ENCODE measurements at regions not wholly inside any gene's neighbourhood (a gene's known extent, or its start where the extent isn't known, plus 50 kb on each side); places are given as distances from the start of the nearest gene placed in this dataset.

DNA sequence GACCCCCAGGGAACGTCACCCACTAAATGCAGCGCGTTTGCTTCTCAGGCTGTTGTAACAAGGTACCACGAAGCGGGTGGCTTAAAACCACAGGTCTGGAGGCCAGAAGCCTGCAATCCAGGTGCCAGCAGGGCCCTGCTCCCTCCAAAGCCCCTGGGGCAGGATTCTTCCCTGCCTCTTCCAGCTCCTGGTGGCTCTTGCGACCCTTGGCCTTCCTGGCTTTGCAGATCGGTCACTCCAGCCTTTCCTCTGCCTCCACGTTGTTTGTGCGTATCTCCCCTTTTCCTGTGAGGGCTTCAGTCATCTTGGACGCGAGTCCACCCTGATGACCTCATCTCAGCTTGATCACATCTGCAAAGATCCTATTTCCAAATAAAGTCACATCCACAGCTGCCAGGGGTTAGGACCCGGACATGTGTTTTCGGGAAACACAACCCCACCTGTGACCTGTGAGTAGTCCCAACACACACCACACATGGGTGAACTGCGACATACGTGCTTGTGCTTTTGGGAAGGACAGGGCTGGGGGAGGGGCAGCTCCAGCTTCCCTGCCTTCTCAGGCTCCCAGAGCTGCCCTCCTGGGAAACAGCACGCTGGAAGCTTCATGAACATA, 114.5 kb upstream of the NCOR2 start:
- H3K27me3 ChIP-seq = no peaks in the 10 kb centered on the region
- TF ChIP-seq, protein P1, sequence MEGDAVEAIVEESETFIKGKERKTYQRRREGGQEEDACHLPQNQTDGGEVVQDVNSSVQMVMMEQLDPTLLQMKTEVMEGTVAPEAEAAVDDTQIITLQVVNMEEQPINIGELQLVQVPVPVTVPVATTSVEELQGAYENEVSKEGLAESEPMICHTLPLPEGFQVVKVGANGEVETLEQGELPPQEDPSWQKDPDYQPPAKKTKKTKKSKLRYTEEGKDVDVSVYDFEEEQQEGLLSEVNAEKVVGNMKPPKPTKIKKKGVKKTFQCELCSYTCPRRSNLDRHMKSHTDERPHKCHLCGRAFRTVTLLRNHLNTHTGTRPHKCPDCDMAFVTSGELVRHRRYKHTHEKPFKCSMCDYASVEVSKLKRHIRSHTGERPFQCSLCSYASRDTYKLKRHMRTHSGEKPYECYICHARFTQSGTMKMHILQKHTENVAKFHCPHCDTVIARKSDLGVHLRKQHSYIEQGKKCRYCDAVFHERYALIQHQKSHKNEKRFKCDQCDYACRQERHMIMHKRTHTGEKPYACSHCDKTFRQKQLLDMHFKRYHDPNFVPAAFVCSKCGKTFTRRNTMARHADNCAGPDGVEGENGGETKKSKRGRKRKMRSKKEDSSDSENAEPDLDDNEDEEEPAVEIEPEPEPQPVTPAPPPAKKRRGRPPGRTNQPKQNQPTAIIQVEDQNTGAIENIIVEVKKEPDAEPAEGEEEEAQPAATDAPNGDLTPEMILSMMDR (IDR thresholded peaks at IDR 0.05; ENCODE audit: low read depth, low read length) = no peak
- no peak overlapping the region for H3K27ac ChIP-seq
- H3K36me3 ChIP-seq = no peaks in the 10 kb centered on the region
- peaks cover 7% of the 10 kb centered on the region for H3K4me1 ChIP-seq (ENCODE audit: low read depth)
- no peak overlapping the region for H3K4me3 ChIP-seq
- no peaks in the 10 kb centered on the region for H3K9me3 ChIP-seq (ENCODE audit: low read depth)
- DNase-seq (ENCODE audit: low read depth in 1 of 2, low spot score in 1 of 2) = peak in 1 of 2 donors; percentile 59

DNA sequence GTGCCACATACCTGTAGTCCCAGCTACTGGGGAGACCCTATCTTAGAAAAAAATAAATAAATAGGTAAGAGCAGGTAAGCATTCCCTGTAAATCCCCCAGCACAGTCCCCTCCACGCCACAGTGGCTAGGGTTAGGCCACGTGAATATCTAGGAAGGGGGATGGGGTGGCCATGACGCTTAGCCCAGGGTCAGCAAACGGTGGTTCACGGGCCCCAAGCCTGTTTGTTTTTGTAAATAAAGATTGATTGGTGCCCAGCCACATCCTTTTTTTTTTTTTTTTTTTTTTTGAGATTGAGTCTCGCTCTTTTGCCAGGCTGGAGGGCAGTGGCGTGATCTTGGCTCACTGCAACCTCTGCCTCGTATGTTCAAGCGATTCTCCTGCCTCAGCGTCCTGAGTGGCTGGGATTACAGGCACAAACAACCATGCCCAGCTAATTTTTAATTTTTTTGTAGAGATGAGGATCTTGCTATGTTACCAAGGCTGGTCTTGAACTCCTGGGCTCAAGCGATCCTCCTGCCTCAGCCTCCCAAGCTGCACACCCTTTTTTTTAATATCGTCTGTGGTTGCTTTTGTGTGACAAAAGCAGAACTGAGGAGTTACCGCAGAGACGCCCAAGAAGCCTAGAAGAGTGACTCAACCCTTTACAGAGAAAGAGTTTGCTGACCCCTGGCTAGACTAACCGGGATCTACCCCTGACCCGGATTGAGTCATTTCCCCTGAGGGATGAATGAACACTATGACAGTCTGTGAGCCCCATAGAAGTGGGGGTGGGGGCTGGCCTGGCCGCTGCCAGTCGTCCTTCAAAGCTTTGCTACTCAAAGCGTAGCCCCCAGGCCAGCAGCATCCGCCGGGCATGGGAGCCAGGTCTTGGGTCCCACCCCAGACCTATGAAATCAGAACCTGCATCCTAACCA, 113.7 kb upstream of the NCOR2 start:
- Histone ChIP-seq H3K27me3 (no peaks in the 10 kb centered on the region), H3K4me3 (no peak overlapping the region), H3K4me1 (ENCODE audit: low read depth) (peaks cover 7% of the 10 kb centered on the region), H3K27ac (no peak overlapping the region), H3K36me3 (no peaks in the 10 kb centered on the region), H3K9me3 (ENCODE audit: low read depth) (no peaks in the 10 kb centered on the region)
- TF ChIP-seq, protein P1 (IDR thresholded peaks at IDR 0.05; ENCODE audit: low read depth, low read length) = peak; percentile 25
- peak in 1 of 2 donors; percentile 70 for DNase-seq (ENCODE audit: low read depth in 1 of 2, low spot score in 1 of 2)

DNA sequence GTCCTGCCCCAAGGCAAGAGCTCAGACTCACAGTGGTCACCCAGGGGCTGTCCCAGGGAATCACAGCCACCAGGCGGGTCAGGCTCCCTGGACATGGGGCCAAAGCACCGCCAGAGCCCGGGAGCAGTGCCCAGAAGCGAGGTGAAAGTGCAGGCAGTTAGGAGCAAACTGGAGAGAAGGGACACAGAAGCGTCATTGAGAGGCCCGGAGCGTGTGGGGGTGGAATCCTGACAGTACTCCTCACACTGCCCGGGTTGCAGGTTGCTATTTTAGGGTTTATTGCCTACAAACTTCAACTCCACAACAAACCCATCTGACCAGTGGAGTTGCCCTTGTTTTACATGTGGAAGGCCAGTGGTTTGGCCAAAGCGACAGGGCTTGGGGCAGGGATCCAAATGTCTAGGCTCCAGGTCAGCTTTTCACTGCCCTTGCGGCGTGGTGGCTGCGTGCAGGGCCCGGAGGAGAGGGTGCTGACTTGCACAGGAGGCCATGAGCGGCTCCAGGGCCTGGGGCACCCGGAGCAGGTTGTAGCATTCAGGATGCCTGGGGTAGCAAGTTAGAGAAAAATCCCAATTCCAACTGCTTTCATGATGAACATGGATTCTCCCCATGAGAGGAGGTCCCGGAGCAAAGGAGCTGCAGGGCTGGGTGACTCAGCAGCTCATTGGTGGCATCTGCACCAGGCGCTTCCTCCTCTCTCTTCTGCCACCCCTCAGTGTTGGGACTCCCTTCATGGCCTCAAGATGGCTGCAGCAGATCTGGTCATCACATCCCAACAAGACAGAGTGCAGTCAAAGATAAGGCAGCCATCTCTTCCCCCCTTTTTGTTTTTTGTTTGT, 112.3 kb upstream of the NCOR2 start:
- Histone ChIP-seq H3K9me3 (ENCODE audit: low read depth) (no peaks in the 10 kb centered on the region), H3K27ac (peak overlapping the region; percentile 2), H3K4me1 (ENCODE audit: low read depth) (peaks cover 7% of the 10 kb centered on the region), H3K4me3 (no peak overlapping the region), H3K36me3 (no peaks in the 10 kb centered on the region), H3K27me3 (no peaks in the 10 kb centered on the region)
- no peak for DNase-seq (ENCODE audit: low read depth in 1 of 2, low spot score in 1 of 2)
- TF ChIP-seq, protein P1 (IDR thresholded peaks at IDR 0.05; ENCODE audit: low read depth, low read length) = no peak

DNA sequence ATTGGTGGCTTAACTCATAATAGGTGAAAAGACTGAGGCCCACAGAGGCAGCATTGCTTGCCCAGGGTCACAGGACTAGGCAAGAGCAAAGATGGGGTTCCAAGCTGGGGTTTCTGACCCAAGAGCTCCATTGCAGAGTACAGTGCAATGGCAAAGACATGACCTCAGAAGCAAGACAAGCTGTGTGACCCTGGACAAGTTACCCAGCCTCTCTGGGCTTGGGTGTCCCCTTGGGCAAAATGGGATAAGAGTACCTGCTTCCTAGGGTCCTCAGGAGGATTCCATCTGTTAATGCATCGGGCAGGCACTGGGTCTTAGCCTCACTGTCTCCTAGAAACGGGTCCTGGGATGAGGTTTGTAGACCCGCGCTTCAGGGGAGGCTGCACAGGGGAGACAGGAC, 111.6 kb upstream of the NCOR2 start:
- no peak for DNase-seq (ENCODE audit: low read depth in 1 of 2, low spot score in 1 of 2)
- Histone ChIP-seq H3K27ac (peak overlapping the region; percentile 2), H3K4me3 (no peak overlapping the region), H3K27me3 (no peaks in the 10 kb centered on the region), H3K36me3 (no peaks in the 10 kb centered on the region), H3K4me1 (ENCODE audit: low read depth) (peaks cover 7% of the 10 kb centered on the region), H3K9me3 (ENCODE audit: low read depth) (no peaks in the 10 kb centered on the region)
- TF ChIP-seq, protein P1 (IDR thresholded peaks at IDR 0.05; ENCODE audit: low read depth, low read length) = no peak

DNA sequence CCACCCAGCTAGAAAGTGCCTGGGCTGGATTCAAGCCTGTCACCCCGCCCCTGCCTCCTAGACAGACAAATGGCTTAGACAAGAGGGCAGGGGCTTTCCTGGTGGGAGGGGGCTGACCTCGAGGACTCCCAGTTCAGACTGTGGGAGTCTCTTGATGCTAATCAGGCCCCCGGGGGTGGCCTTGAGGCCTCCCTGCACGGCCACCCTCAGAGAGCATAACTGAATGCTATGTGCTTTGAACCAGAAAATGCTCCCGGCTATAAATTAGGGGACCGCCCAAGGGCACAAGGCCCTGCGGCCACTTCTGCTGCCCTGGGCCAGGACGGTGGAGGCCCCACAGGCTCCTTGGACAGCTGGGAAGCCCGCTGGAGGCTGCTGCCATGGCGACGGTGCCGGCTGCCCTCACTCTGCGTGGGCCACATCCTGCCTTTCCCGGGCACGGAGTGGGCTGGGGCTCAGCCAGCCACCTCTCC, 111.0 kb upstream of the NCOR2 start:
- Histone ChIP-seq H3K36me3 (no peaks in the 10 kb centered on the region), H3K4me1 (ENCODE audit: low read depth) (peaks cover 7% of the 10 kb centered on the region), H3K9me3 (ENCODE audit: low read depth) (no peaks in the 10 kb centered on the region), H3K4me3 (no peak overlapping the region), H3K27ac (no peak overlapping the region), H3K27me3 (no peaks in the 10 kb centered on the region)
- DNase-seq (ENCODE audit: low read depth in 1 of 2, low spot score in 1 of 2) = no peak
- TF ChIP-seq, protein P1 (IDR thresholded peaks at IDR 0.05; ENCODE audit: low read depth, low read length) = no peak

All from cardiac muscle cell (in vitro differentiated cells and primary cell).